Panc1 (cell line): ENCODE measurements at regions not wholly inside any gene's neighbourhood (a gene's known extent, or its start where the extent isn't known, plus 50 kb on each side); places are given as distances from the start of the nearest gene placed in this dataset.

Source experiments
- ATAC-seq: fragments of 200-7000 bp; cut with Tn5 transposase; 2 replicates; pipeline ENCODE4 v1.9.1; 2020; ENCODE audit warnings: mild to moderate bottlenecking, moderate library complexity
- BruUV-seq: library from RNA; stranded (reverse); fragments of 400-500 nt; replicated peaks from 2 replicates; lab custom pipeline; 2021; lab: Mats Ljungman, UMichigan
- CTCF ChIA-PET: fragments of 300-600 bp; sonication (Branson Sonifier 250); formaldehyde crosslinking; loops from one replicate; lab custom pipeline; 2022; ENCODE audit warnings: antibody characterized with exemption; lab: Charles Lee
- POLR2A ChIA-PET: fragments of 300-600 bp; sonication (Branson Sonifier 250); formaldehyde crosslinking; loops from one replicate; lab custom pipeline; 2022; ENCODE audit warnings: antibody characterized with exemption; lab: Charles Lee
- DNase-seq: peaks from one replicate; pipeline ENCODE4 v3.0.0-alpha.2; 2010; ENCODE audit warnings: low read depth, low spot score
- H3K27ac ChIP-seq: 2 replicates; pipeline ENCODE4 v1.5.1; 2011; ENCODE audit warnings: mild to moderate bottlenecking, low read length, inconsistent platforms
- H3K27me3 ChIP-seq: fragments of 200-500 bp; sonication (Bioruptor generic); 2 replicates; pipeline ENCODE4 v1.6.0; 2014; ENCODE audit warnings: low read length, inconsistent platforms; ENCODE audit not compliant: control insufficient read depth, insufficient read depth
- H3K36me3 ChIP-seq: fragments of 200-500 bp; sonication (Bioruptor generic); 2 replicates; pipeline ENCODE4 v1.5.1; 2014; ENCODE audit warnings: inconsistent platforms, mild to moderate bottlenecking, low read length, moderate library complexity; ENCODE audit not compliant: control insufficient read depth, insufficient read depth
- H3K4me1 ChIP-seq: 2 replicates; pipeline ENCODE4 v1.5.1; 2011; ENCODE audit warnings: inconsistent platforms, mild to moderate bottlenecking, low read length, moderate library complexity; ENCODE audit not compliant: control insufficient read depth, insufficient read depth
- H3K4me3 ChIP-seq, 2 experiments: 2 replicates each; pipeline ENCODE4 v1.5.1; 2011 to 2012; ENCODE audit warnings: low read depth in 2 of 2, low read length in 2 of 2, mild to moderate bottlenecking in 2 of 2, inconsistent platforms in 1 of 2, moderate library complexity in 1 of 2
- H3K9me3 ChIP-seq: fragments of 200-500 bp; sonication (Bioruptor generic); 2 replicates; pipeline ENCODE4 v1.5.1; 2014; ENCODE audit warnings: low read depth, mild to moderate bottlenecking, inconsistent platforms, low read length, moderate library complexity; ENCODE audit not compliant: control insufficient read depth, insufficient read depth
- POLR2AphosphoS5 ChIP-seq: IDR thresholded peaks from 2 replicates; pipeline ENCODE4 v1.6.1; 2012; ENCODE audit warnings: mild to moderate bottlenecking, low read depth, low read length, moderate library complexity
- SIN3A ChIP-seq: IDR thresholded peaks from 2 replicates; pipeline ENCODE4 v1.6.1; 2012; ENCODE audit warnings: low read depth, mild to moderate bottlenecking, low read length, moderate library complexity, borderline replicate concordance; ENCODE audit not compliant: insufficient read depth
- TCF7L2 ChIP-seq: IDR thresholded peaks from 2 replicates; pipeline ENCODE4 v1.6.1; 2011; ENCODE audit warnings: mild to moderate bottlenecking, low read depth, low read length, inconsistent platforms
- in situ Hi-C: cut with HindIII; loops from 2 replicates; pipeline ENCODE4 v1.10.0; 2016; ENCODE audit warnings: low sequenced_read_pairs, low pct_unique_long_range_greater_than_20kb
- intact Hi-C: fragments of 100-400 bp; cut with micrococcal nuclease; formaldehyde crosslinking; loops from one replicate; pipeline ENCODE4 v1.10.0; 2022; ENCODE audit not compliant: unreplicated experiment
- TF ChIP-seq, protein P1 (sequence below), 2 experiments: IDR thresholded peaks; 2 replicates each; pipeline ENCODE4 v1.6.1; 2011 to 2012; ENCODE audit warnings: low read depth in 2 of 2, control low read depth in 1 of 2, low read length in 1 of 2, mild to moderate bottlenecking in 1 of 2, moderate library complexity in 1 of 2; ENCODE audit not compliant: insufficient read depth in 1 of 2
- TF ChIP-seq, protein P2 (sequence below): fragments of 450-650 bp; IDR thresholded peaks from 2 replicates; pipeline ENCODE4 v1.5.1; 2017; ENCODE audit warnings: mild to moderate bottlenecking

DNA sequence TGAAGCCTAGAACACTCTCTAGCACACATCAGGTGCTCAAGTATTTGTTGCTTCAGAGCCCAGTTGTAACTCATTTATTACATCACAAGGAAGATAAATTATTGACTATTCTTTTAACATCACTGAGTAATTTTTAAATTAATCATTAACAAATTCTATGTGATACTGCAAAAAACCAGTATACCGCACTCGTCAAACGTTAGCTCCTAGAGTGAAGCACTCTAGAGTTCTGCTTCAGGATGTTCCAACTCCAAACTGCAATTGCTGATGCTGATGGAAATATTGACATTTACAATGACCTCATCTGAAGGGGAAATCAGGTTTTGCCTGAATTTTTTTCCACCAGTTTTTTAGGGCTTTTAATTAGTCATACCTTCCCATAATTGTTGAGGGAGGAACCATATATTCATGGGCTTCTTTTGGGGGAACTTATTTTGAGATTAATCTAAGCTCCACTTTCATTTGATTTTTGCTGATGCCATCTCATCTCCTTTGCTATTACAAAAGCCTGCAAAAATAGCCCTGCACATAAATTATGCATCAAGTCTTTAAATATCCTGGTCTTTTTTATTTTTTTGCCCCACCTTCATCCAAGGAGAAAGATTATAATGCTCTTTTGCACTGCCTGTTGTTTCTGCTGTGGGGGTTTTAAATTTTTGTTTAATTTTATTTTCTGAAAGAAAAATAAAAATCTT lies 123.0 kb upstream of the STAC start:
- in situ Hi-C loops = no loop called here
- no TSS peak for BruUV-seq
- ChIA-PET POLR2A (no interaction called here), CTCF (no interaction called here)
- DNase-seq = no peak
- no peaks in the 10 kb centered on the region for H3K9me3 ChIP-seq
- no peaks in the 10 kb centered on the region for H3K27me3 ChIP-seq
- TF ChIP-seq, protein P1, sequence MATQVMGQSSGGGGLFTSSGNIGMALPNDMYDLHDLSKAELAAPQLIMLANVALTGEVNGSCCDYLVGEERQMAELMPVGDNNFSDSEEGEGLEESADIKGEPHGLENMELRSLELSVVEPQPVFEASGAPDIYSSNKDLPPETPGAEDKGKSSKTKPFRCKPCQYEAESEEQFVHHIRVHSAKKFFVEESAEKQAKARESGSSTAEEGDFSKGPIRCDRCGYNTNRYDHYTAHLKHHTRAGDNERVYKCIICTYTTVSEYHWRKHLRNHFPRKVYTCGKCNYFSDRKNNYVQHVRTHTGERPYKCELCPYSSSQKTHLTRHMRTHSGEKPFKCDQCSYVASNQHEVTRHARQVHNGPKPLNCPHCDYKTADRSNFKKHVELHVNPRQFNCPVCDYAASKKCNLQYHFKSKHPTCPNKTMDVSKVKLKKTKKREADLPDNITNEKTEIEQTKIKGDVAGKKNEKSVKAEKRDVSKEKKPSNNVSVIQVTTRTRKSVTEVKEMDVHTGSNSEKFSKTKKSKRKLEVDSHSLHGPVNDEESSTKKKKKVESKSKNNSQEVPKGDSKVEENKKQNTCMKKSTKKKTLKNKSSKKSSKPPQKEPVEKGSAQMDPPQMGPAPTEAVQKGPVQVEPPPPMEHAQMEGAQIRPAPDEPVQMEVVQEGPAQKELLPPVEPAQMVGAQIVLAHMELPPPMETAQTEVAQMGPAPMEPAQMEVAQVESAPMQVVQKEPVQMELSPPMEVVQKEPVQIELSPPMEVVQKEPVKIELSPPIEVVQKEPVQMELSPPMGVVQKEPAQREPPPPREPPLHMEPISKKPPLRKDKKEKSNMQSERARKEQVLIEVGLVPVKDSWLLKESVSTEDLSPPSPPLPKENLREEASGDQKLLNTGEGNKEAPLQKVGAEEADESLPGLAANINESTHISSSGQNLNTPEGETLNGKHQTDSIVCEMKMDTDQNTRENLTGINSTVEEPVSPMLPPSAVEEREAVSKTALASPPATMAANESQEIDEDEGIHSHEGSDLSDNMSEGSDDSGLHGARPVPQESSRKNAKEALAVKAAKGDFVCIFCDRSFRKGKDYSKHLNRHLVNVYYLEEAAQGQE (IDR thresholded peaks at IDR 0.05; ENCODE audit: insufficient read depth in 1 of 2, low read depth in 2 of 2, low read length in 1 of 2) = no peak
- TF ChIP-seq TCF7L2 (no peak), SIN3A (no peak), POLR2AphosphoS5 (no peak)
- TF ChIP-seq, protein P2, sequence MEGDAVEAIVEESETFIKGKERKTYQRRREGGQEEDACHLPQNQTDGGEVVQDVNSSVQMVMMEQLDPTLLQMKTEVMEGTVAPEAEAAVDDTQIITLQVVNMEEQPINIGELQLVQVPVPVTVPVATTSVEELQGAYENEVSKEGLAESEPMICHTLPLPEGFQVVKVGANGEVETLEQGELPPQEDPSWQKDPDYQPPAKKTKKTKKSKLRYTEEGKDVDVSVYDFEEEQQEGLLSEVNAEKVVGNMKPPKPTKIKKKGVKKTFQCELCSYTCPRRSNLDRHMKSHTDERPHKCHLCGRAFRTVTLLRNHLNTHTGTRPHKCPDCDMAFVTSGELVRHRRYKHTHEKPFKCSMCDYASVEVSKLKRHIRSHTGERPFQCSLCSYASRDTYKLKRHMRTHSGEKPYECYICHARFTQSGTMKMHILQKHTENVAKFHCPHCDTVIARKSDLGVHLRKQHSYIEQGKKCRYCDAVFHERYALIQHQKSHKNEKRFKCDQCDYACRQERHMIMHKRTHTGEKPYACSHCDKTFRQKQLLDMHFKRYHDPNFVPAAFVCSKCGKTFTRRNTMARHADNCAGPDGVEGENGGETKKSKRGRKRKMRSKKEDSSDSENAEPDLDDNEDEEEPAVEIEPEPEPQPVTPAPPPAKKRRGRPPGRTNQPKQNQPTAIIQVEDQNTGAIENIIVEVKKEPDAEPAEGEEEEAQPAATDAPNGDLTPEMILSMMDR = no peak
- H3K4me3 ChIP-seq = no peak overlapping the region
- no peaks in the 10 kb centered on the region for H3K36me3 ChIP-seq
- H3K27ac ChIP-seq = no peak overlapping the region
- no peak for ATAC-seq
- intact Hi-C loops = no loop called here
- no peaks in the 10 kb centered on the region for H3K4me1 ChIP-seq

DNA sequence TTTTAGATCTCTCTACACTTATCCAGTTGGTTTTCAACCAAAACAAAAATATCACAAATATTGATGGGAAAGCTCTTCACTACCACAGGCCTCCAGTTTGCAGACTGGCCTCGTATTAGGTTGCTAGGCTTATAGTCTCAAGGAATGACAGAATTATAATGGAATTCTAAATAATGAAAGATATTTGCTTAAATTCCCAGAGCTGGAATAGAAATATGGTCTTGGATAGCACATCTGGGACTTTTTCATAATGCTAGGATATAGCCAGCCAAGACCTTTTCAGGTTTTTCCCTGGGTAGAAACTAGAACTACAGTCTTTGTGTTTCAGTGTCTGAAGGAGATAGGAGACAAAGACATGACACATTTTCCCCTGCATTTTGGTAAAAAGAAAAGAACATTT lies 121.9 kb upstream of the STAC start:
- H3K27ac ChIP-seq = no peak overlapping the region
- no peak for ATAC-seq
- BruUV-seq = no TSS peak
- H3K4me3 ChIP-seq = no peak overlapping the region
- no peaks in the 10 kb centered on the region for H3K27me3 ChIP-seq
- no peaks in the 10 kb centered on the region for H3K36me3 ChIP-seq
- ChIA-PET CTCF (no interaction called here), POLR2A (no interaction called here)
- H3K9me3 ChIP-seq = no peaks in the 10 kb centered on the region
- TF ChIP-seq, protein P2 = no peak
- TF ChIP-seq TCF7L2 = no peak
- TF ChIP-seq SIN3A = no peak
- TF ChIP-seq POLR2AphosphoS5 = no peak
- TF ChIP-seq, protein P1 (IDR thresholded peaks at IDR 0.05; ENCODE audit: insufficient read depth in 1 of 2, low read depth in 2 of 2, low read length in 1 of 2) = no peak
- no peak for DNase-seq
- H3K4me1 ChIP-seq = no peaks in the 10 kb centered on the region
- in situ Hi-C loops (no loop called here), intact Hi-C loops (no loop called here)
